Neutrophil (primary cell): ENCODE measurements at regions not wholly inside any gene's neighbourhood (a gene's known extent, or its start where the extent isn't known, plus 50 kb on each side); places are given as distances from the start of the nearest gene placed in this dataset.
"Not testable (repeated sequence)": the region's sequence is repeated elsewhere in the genome, so short reads cannot be mapped to it uniquely, and the experiment has no call there.

ENCODE experiments used
- H3K27ac ChIP-seq: fragments of 200-600 bp; sonication (generic); 2 replicates; pipeline ENCODE4 v1.5.1; 2016; ENCODE audit warnings: mild to moderate bottlenecking, moderate library complexity
- H3K27me3 ChIP-seq: fragments of 200-600 bp; sonication (generic); 2 replicates; pipeline ENCODE4 v1.6.0; 2016; ENCODE audit warnings: mild to moderate bottlenecking
- H3K36me3 ChIP-seq: fragments of 200-600 bp; sonication (generic); 2 replicates; pipeline ENCODE4 v1.5.1; 2017
- H3K4me1 ChIP-seq, 2 experiments: fragments of 200-600 bp in 1 of 2; sonication (generic) in 1 of 2; 1 replicate in 1 of 2; 2 replicates in 1 of 2; pipeline versions ENCODE4 v1.5.1 to v1.6.1; 2013 to 2016; ENCODE audit warnings: low read depth in 1 of 2, low read length in 1 of 2, mild to moderate bottlenecking in 1 of 2, moderate library complexity in 1 of 2; ENCODE audit not compliant: control insufficient read depth in 1 of 2, insufficient read depth in 1 of 2
- H3K4me3 ChIP-seq, 2 experiments: fragments of 200-600 bp in 1 of 2; sonication (generic) in 1 of 2; 1 replicate in 1 of 2; 2 replicates in 1 of 2; pipeline ENCODE4 v1.5.1; 2013 to 2016; ENCODE audit warnings: low read depth in 1 of 2, low read length in 1 of 2, mild to moderate bottlenecking in 1 of 2, moderate library complexity in 1 of 2
- H3K9me3 ChIP-seq: fragments of 200-600 bp; sonication (generic); 2 replicates; pipeline ENCODE4 v1.5.1; 2016
- TF ChIP-seq, protein P1 (sequence below): fragments of 200-600 bp; sonication (generic); IDR thresholded peaks from 2 replicates; pipeline ENCODE4 v1.5.1; 2016; ENCODE audit warnings: antibody characterized with exemption

DNA sequence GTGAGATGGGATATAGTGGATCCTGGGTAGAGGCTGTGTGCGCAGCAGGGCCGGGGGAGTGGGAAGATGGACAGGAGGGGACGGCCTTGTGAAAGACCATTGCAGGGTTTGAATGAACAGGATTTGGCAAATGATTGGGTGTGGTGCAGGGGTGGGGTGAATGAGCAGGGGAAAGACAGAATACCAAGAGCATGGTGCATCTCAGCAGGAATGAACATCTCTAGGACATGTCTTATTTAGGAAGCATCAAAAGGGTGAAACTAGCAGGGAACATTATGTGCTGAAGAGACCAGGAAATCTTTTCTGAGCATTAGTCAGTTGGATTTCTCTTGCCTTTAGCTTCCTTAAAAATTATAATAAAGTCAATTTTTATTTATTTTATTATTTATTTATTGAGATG is 60.6 kb upstream of the SLC2A1 start:
- Histone ChIP-seq H3K27ac (no peak overlapping the region), H3K36me3 (no peaks in the 10 kb centered on the region)
- TF ChIP-seq, protein P1, sequence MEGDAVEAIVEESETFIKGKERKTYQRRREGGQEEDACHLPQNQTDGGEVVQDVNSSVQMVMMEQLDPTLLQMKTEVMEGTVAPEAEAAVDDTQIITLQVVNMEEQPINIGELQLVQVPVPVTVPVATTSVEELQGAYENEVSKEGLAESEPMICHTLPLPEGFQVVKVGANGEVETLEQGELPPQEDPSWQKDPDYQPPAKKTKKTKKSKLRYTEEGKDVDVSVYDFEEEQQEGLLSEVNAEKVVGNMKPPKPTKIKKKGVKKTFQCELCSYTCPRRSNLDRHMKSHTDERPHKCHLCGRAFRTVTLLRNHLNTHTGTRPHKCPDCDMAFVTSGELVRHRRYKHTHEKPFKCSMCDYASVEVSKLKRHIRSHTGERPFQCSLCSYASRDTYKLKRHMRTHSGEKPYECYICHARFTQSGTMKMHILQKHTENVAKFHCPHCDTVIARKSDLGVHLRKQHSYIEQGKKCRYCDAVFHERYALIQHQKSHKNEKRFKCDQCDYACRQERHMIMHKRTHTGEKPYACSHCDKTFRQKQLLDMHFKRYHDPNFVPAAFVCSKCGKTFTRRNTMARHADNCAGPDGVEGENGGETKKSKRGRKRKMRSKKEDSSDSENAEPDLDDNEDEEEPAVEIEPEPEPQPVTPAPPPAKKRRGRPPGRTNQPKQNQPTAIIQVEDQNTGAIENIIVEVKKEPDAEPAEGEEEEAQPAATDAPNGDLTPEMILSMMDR, result no peak

DNA sequence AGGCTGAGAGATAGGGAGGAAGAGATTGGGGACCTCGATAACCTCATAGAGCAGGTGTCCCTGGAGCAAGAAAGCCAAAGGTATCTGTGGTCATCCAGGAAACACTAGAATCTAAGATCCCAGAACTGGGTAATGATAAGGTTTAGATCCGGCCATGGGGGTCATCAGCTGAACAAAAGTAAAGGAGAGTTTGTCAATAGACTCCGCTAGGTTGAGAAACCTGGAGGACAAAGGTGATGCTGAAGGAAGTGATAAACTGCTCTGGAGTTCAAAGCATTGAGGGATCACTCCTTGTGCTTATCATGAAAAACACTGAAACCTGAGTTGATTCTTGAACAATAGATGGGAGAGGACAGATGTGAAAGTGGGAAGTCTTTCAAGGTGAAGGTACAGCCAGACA is 59.5 kb upstream of the SLC2A1 start:
- no peaks in the 10 kb centered on the region for H3K9me3 ChIP-seq
- H3K36me3 ChIP-seq, result no peaks in the 10 kb centered on the region
- H3K27me3 ChIP-seq, result no peaks in the 10 kb centered on the region
- no peaks in the 10 kb centered on the region for H3K4me1 ChIP-seq
- H3K4me3 ChIP-seq, result no peak overlapping the region
- H3K27ac ChIP-seq, result no peak overlapping the region
- TF ChIP-seq, protein P1, result no peak

More for the DNA sequence above, 60.6 kb upstream of the SLC2A1 start:
- no peaks in the 10 kb centered on the region for H3K27me3 ChIP-seq
- H3K9me3 ChIP-seq, result no peaks in the 10 kb centered on the region
- no peaks in the 10 kb centered on the region for H3K4me1 ChIP-seq
- H3K4me3 ChIP-seq, result no peak overlapping the region

DNA sequence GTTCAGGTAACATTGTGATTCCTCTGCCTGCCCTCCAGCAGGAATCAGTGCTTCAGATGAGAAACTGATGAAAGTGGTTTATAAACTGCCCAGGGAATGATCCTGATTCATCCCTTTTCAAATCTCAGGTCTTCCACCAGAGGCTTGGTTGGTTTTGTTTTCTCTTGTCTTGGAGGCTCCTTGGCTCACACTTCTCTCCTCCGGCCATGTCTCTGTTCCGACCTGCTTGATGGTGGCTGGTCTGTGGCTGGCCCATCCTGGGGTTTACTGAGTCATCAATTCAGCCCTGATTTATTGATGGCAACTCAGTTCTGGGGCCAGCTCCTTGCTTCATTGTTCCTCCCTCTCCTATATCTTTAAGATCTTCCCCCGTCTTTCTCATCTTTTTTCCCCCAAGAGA is 56.6 kb upstream of the SLC2A1 start:
- Histone ChIP-seq H3K27me3 (no peaks in the 10 kb centered on the region), H3K9me3 (no peaks in the 10 kb centered on the region), H3K4me3 (no peak overlapping the region), H3K36me3 (no peaks in the 10 kb centered on the region), H3K27ac (no peak overlapping the region), H3K4me1 (no peaks in the 10 kb centered on the region)
- TF ChIP-seq, protein P1, result no peak

DNA sequence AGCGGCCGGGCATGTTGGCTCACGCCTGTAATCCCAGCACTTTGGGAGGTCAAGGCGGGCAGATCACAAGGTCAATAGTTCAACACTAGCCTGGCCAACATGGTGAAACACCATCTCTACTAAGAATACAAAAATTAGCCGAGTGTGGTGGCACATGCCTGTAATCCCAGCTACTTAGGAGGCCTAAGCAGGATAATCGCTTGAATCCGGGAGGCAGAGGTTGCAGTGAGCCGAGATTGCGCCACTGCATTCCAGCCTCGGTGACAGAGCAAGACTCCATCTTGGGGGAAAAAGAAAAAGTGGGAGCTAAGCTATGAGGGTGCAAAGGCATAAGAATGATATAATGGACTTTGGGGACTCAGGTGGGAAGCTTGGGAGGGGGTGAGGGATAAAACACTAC is 55.9 kb upstream of the SLC2A1 start:
- H3K36me3 ChIP-seq, H3K27ac ChIP-seq, H3K4me3 ChIP-seq, H3K4me1 ChIP-seq, H3K27me3 ChIP-seq, H3K9me3 ChIP-seq: not testable (repeated sequence)

DNA sequence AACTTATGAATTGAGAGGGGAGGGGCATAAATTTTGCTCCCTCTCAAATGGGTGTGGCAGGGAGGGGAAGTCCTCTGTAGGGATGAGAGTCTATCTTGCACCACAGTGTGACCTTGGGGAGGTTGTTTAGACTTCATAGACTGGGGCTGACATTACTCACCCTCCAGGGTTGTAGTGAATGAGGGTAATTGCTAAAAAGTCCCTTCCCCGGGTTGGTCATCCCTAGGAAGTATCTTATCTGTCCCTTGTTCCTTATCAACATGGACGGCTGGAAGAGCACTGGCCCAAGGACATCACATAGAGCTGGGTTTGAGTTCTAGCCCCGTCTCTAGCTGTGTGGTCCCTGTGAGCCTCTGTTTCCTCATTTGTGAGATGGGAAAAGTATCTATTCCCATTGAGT is 52.4 kb upstream of the SLC2A1 start:
- TF ChIP-seq, protein P1, result no peak
- H3K9me3 ChIP-seq, result no peaks in the 10 kb centered on the region
- no peak overlapping the region for H3K27ac ChIP-seq

DNA sequence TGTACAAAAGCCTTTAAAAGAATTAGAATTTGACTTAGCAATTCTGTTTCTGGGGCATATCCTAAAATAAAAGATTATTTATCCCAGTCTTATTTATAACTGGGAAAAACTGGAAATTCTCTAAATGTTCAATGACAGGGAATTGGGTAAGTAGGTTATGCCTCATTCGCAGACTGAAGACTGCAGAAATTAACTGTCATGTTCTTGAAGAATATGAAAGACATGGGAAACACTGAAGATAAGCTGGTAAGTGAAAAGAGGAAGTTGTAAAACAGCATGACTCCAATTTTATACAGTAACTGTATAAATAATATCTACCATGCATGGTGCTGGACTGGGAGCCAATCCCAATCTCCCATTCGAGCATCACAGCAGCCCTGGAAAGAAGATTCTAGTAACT is 50.6 kb upstream of the SLC2A1 start:
- H3K27me3 ChIP-seq, result peaks cover 28% of the 10 kb centered on the region
- H3K4me1 ChIP-seq, result no peaks in the 10 kb centered on the region
- no peak overlapping the region for H3K27ac ChIP-seq
- H3K36me3 ChIP-seq, result no peaks in the 10 kb centered on the region
- TF ChIP-seq, protein P1, result no peak
- H3K4me3 ChIP-seq, result no peak overlapping the region
- no peaks in the 10 kb centered on the region for H3K9me3 ChIP-seq

More for the DNA sequence above, 52.4 kb upstream of the SLC2A1 start:
- Histone ChIP-seq H3K4me1 (no peaks in the 10 kb centered on the region), H3K27me3 (peaks cover 26% of the 10 kb centered on the region), H3K4me3 (no peak overlapping the region), H3K36me3 (no peaks in the 10 kb centered on the region)
